ENCODE measurements at regions not wholly inside any gene's neighbourhood (a gene's known extent, or its start where the extent isn't known, plus 50 kb on each side); places are given as distances from the start of the nearest gene placed in this dataset.
"Not testable (repeated sequence)": the region's sequence is repeated elsewhere in the genome, so short reads cannot be mapped to it uniquely, and the experiment has no call there.

DNA sequence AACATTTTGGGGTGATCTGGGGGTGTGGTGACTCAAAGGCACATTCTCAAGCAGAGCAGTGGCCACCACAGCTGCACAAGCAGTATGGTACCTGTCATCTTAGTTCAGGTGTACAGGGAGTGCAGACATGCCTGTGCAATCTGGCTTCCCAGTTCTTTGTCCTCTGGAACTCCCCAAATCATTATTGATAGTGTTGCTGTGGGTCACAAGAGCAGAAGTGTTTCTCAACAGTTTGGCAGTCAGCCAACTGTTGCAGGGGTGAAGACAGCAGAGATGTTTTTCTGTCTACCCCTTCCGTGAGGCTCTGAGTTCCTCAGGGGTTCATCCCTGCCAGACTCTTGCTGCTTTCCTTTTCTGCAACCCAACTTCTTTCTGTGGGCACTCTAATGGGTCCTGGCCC lies 206.5 kb upstream of the ZSWIM2 start:
- no peak for DNase-seq

DNA sequence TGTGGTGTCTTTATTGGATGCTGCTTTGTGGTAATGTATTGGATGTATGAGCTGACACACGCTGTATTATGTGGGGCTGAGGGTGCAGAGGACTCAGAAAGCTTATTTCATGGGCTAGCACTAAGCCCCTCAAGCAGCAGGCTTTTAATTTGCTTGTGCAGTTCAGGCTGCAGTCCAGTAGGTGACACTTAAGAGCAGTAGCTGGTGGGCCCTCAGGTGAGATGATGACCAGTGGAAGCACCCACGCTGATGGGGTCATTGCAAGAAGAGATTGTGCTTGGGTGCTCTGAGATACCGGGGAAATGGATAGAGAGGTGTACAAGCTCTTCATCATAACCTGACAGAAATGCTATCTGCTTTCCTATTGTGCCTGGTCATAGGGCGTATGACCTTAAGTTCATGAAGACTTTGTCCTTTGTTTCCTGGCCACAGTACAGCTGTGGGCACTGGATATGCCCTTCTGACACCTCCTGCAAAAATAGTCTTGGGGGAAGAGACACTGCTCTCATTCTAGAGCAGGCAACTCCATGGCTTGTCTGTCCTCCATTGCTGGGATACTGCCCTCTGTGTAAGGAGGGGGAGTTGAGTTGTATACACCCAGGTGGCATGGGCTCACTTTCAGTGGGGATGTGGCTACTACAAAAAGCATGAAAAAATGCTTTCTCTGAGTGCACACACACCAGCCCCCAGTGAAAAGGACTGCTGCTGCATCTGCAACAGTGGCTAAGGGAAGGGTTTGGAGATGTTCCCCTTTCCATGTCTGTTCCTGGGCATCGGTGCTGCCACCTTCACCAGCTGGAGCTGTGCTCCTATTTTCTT lies 205.7 kb upstream of the ZSWIM2 start:
- no peak for DNase-seq

DNA sequence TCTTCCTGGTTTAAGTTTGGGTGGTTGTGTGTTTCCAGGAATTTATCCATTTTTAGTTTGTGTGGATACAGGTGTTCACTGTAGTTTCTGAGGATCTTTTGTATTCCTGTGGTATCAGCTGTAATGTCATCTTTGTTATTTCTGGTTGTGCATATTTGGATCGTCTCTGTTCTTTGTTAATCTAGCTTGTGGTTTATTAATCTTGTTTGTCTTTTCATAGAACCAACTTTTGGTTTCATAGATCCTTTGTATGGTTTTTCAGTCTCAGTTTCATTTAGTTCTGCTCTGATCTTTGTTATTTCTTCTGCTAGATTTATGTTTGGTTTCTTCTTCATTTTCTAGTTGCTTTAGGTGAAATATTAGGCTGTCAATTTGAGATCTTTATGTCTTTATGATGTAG lies 202.4 kb upstream of the ZSWIM2 start:
- no peak for DNase-seq

DNA sequence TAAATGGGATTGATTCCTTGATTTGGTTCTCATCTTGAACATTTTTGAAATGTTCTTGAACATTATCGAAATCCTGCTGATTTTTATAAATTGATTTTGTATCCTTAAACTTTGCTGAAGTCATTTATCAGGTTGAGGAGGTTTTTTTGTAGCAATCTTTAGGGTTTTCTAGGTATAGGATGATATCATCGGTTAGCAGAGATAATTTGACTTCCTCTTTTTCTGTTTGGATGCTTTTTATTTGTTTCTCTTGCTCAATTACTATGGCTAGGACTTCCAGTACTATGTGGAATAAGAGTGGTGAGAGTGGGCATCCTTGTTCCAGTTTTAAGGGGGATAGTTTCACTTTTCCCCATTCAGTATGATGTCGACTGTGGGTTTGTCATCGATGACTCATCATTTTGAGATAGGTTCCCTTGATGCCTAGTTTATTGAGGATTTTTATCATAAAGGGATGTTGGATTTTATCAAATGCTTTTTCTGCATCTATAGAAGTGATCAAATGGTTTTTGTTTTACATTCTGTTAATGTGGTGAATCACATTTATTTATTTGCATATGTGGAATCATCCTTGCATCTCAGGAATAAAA lies 201.5 kb upstream of the ZSWIM2 start:
- no peak for DNase-seq

DNA sequence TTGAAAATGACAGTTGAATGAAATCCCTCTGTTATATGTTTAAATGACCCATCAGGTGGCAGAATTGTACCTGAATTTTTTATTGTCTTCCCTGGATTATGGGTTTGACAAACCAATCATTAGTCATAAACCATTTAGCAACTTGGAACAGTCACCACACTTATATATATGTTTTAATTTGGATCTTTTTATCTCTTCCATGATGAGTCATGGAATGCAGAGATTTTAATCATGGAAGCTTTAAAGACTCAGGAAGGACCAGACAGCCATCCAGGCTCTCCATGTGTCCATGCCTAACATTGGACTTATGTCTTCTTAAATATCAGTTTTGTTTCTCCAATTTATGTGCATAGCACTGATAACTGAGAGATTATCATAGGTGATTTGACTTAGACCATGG lies 188.3 kb upstream of the ZSWIM2 start:
- no peak for DNase-seq

DNA sequence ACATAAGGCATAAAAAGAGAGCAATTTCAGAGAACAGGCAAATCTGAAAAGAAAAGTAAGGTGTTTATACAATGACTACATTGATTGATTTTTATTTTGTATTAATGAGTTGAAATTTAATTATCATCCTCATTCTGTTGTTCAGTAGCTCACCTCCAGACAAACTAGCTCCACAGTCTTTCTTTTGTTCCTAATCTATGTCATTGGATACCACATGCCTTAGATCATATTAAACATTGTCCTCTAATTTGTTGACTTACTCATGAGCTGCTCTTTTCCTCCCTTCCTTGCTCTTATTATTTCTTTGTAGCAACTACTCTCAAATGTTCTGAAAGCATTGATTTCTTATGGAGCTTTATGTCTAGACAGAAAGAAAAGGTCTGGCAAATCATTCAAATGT lies 185.5 kb upstream of the ZSWIM2 start:
- no peak for DNase-seq

DNA sequence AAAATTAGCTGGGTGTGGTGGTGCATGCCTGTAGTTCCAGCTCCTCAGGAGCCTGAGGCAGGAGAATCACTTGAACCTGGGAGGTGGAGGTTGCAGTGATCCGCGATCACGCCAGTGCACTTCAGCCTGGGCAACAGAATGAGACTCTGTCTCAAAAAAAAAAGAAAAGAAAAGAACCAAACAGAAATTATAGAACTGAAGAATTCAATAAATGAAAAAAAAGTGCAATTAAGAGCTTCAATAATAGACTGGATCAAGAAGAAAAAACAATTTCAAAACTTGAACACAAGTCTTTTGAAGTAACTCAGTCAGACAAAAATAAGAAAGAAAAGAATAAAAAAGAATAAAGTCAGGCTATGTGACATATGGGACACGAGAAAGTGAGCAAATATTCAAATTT lies 175.8 kb upstream of the ZSWIM2 start:
- DNase-seq, result no peak

DNA sequence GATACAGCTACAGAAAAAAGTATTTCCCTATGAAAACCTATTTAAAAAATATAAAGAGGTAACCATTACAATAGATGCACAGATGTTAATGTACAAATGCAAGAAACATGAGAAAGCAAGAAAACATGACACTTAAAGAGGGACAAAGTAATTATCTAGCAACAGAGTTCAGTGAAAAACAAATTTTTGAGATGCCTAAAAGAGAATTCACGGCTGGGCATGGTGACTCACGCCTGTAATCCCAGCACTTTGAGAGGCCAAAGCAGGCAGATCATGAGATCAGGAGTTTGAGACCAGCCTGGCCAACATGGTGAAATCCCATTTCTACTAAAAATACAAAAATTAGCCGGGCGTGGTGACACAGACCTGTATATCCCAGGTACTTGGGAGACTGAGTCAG lies 175.0 kb upstream of the ZSWIM2 start:
- DNase-seq, result not testable (repeated sequence)

DNA sequence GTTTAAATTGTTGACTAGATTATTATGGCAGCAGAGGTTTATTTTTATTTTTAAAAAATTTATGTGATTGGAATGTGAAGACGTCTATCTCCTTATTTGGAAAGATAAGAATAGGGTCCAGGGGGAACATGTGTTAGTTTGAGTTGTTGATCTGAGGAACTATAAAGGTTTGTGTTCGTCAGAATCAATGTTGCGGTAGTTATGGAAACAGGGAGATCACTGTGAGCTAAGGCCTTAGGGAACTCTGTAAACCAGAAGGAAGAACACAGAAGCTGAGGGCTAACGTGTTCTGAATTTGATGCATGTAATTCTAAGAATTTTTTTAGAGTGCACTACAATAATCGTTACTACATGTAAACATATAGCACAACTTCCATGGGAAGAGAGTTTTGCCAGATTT lies 168.5 kb upstream of the ZSWIM2 start:
- no peak for DNase-seq

DNA sequence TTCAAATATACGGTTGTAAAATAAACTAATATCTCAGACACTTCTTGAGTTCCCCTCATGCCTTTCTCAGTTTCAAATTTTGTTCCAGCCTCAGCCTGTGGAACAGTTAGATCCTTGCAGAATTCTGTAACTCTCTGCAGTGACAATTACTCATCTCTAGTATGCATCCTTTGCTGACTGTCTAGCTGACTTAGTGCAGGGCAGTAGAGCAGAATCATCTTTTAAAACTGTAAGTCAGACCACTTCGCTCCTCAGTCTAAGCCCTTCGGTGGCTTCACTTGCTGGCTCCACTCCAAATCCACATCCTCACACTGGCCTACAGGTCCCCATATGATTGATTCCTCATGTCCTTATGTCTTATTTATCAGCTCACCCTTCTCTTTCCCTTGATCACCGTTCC lies 164.1 kb upstream of the ZSWIM2 start:
- DNase-seq, result no peak

DNA sequence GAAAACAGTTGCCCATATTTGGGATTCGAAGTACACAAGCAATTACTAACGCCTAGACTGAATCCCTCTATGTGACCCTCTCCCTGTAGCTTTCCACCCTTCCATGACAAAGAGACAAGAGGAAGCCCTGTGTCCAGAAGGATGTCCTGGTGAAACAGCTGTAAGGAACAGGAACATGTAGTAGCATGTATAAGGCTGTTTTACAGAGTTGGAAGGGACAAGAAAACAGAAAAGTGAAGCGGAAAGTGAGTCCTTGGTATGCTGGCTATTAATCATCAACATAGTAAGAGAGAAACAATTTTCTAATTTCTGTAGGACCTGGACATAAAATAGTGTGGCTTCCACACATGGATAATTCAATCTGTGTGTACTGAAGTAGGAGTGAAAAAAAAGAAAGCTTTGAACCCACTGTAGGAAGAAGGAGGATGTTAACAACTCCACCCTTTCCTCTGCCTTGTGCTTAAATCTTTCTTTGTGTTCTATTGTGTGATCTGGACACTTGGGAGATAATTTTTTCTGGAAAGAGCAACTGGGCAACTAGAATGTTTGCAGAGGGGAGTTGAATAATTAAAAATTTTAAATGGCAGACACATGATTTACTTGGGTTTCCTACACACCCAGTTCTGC lies 162.3 kb upstream of the ZSWIM2 start:
- DNase-seq, result no peak

DNA sequence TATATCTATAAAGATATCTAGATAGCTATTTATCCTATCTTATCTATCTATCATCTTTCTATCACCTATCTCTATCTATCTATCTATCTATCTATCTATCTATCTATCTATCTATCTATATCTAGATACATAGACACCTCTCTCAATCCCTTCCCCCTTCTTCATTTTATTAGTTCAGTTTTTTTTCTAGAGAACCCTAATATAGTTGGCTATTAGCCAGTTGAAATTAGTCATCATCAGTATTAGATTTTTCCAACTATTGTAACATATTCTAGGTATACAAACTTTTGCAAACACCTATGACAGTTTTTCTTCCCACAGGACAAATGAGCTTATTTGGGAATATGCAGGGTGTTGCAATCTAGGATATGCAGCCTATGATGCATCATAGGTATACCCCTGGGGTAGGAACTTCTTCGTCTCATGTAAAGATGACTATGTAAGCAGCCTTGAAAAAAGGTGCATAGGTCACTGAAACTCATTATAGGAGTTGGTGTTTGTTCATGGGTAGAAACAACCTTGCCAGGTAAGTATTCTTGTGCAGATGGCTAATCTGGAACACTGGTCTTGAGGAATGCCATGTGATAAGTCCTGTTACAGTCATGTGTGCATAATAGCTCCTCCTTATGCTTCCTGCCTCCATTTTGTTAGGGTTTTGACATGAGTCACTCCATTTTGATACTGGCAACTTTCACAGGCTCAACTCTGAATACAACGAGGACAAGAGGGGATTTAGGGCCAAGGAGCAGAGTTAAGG lies 160.7 kb upstream of the ZSWIM2 start:
- DNase-seq, result no peak

DNA sequence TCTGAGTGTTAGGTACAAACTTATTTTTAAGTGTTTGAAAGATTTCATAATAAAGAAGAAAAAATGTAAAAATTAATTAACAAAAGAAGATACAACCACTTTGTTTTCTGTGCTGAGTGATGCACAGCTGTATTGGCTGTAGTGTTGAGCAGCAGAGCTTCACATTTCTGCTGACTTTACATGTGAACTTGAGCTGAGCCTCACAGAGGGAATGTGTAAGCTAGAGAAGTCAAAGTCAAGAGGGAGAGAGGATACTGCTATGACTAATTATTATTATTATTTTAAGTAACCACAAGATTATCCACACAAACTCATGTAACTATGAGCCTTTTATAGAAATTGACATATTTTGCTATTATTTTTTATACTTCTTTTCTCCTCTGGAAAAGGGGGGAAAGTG lies 159.1 kb upstream of the ZSWIM2 start:
- no peak for DNase-seq

DNA sequence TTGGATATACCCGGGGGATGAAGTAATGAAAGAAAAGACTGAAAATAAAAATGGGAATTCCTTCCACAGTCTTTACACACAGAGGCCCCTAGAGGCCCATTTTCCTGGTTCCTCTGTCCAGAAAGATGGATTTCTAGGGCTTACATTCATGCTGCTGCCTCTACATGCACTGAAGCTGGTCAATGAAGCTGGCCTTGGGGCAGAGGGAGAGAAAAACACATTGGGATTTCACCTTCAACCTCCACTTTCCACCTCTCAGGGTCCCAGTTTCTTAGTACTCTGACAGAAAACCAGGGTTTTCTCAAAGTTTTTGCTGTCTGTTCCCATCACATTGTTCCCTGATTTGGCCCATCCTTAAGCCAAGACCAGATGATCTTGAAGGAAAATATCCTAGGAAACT lies 154.6 kb upstream of the ZSWIM2 start:
- no peak for DNase-seq

DNA sequence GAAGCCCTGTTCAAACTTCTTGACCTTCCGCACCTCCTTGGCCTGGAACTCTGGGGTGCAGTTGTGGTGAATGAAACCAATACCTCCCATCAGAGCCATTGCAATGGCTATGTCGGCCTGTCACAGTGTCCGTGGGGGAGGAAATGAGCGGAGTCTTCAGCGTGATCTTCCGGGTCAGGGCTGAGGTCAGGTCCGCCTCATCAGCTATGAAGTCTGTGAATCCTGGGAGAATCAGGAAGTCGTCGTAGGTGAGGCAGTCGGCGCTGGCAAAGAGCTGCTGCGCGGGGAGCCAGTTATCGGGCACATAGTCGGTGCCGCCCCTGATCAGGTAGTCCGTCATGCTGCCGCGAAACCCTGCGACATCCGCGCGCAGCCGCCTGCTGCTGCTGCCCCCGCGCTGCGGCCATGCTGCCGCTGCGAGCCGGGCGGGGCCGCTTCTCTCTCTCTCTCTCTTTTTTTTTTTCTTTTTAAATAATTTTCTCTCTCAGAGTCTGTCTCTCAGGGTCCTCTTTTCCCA lies 154.1 kb upstream of the ZSWIM2 start:
- no peak for DNase-seq

DNA sequence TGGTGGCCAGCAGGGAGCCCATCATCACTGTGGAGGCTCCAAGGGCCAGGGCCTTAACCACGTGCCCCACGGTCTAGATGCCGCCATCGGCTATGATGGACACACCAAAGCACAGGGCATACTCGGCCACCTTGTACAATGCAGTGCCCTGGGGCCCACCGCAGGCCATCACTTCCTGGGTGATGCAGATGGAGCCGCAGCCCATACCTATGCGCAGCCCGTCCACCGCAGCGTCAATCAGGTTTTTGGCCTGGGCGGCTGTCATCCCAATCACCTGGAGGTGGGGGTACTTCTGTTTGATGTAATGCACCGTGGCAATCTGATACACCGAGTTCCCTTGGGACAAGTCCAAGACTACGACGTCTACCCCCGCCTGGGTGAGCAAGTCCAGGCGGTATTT lies 153.3 kb upstream of the ZSWIM2 start:
- no peak for DNase-seq

DNA sequence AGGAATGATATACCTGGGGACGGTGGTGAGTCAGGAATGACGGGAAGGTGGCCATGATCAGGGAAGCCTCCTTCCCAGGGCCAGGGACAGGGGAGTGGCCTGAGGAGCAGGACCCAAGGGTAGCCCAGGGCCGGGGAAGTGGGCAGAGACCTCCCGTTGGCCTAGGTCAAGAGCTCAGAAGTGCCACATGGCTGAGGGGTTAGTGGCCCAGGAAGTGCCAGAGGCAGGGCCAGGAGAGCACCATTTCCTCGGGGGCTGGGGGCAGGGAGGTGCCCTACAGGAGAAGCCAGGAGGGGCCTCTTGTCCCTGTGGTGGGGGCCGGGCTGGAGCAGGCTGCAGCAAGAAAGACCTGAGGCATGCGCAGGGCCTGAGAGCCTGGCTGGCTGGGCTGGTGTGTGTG lies 152.3 kb upstream of the ZSWIM2 start:
- no peak for DNase-seq

DNA sequence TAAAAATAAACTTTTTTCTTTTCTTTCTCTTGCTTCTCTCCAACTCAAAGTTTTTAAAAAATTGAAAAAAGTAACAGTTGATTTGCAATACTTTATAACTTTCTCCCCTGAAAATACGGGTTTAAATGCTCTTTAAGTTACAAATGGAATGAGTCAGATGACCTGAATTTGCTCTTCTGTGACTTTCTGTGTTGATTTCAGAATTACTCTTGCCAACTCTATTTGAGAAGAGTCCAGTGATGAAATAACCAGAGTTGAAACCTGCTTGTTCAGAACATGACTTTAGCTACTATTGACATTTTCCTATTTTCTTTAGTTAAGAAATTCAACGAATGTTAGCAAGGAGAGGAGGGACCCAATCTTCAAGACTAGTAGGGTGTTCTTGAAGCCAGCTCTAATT lies 146.1 kb upstream of the ZSWIM2 start:
- no peak for DNase-seq

DNA sequence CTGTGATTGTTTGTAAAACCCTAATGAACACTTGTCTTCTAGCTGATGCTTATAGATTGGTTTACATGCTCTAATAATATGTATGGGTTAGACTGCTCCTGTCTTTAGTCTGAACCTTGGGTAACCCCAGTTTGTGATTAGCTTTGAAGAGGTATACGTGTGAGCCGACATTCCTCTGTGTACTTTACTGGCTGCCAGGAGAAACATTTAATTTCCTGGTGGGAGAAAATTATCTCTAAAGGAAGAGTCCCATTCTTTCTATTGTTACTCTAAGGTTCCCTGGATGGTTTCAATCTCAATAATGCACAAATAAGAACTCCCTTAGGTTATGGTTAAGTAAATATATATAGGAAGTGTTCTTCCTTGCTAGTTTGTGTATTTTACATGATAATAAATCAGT lies 143.6 kb upstream of the ZSWIM2 start:
- no peak for DNase-seq

DNA sequence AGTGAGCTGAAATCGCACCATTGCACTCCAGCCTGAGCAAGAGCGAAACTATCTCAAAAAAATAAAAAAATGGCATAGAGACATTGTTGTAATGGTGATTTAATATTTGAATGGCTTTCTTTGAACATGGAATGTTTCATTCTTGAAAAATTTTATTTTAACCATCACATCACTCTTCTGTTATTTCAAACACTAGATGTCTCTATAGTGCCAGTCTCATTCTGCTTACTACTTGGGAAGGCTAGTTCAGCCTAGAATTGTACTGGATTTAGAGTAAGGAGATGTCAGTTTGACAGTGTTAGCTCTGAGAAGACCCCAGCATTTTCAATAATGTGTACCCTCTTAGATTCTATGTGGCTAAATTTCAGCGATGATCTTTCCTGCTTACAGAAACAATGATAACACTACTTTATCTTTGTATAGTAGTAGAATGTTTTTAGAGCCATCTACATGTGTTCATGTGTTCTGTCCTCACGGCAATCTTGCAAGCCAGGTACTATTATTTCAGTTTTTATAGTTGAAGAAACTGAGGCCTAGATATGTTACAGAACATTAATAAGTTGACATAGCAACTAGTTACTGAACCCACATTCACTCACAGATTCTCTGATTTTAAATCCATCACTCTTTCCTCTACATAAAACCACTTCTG lies 142.9 kb upstream of the ZSWIM2 start:
- no peak for DNase-seq

DNA sequence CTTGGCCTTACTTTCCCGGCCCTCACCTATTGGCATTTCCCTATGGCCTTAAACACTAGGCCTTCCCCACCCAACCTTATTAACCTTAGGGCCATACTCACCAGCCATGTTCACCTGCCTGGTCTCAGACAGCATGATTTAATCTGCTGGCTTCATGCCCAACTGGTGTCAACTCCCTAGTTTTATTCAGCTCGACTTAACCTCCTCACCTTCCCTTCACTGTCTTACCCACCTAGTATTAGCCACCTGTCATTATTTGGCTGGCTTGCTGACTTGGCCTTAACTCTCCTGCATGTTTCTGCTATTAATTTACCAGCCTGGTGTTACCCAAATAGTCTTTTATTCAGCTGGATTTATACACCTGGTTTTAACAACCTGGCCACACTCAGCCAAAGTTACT lies 136.0 kb upstream of the ZSWIM2 start:
- no peak for DNase-seq

DNA sequence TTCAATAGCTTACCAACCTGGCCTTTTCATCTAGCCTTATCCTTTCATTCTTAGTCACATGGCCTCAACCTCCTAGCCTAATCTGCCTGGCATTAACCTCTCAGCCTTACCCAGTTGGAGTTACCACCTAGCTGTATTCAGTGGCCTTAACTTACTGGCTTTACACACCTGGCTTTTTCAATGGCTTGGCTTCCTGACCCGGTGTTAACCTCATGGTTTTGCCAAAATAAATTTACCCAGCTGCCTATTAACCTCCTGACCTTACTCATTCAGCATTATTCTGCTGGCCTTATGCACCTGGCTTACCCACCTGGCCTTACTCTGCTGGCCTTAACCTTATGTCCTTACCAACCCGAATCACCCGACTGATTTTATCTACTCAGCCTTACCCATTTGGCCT lies 135.5 kb upstream of the ZSWIM2 start:
- DNase-seq, result no peak
